ENCODE measurements at regions not wholly inside any gene's neighbourhood (a gene's known extent, or its start where the extent isn't known, plus 50 kb on each side); places are given as distances from the start of the nearest gene placed in this dataset.

DNA sequence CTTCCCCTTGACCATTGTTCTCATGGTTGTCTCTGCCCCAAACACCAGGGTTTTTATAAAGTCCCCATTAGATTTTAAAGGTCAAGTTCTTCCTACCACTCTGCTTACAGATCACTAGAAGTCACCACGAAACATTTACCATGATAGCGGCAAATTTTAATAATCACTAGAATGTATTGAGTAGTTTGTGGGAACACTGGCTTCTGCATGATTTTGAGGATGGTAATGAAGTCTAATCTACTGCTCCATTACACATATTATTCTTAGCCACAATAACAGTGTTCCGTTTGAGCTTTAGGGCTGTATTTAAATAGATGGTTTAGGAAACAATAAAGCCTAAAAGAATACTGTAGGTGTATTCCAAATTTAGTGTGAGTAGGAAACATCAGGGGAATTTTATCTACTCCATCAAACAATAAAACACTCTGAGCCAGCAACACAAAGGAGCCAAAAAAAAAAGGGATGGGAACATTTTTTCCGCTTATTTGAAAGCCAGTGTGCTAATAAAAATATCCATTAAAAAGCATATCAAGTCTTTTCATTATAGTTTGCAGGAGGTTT, 49.7 kb downstream of the KLF12 start:
- no peak for DNase-seq

DNA sequence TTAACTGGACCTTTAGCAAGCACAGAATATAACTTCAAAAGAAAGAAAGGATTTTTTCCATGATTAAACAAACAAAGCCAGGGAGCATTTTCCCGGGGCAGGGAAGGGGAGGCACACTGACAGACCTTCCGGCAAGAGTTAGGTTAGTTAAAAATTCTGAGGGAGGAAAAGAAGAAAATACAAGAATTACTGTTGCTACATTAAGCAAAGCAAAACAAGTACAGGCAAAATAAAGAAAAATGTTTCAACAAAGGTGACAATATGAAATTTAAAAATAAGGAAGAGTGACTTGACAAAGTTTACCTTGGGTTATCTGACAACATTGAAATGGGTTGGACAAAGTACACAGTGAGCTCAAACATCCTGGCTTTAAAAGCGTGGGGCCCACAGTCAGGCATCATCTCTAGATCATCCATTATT, 51.5 kb downstream of the KLF12 start:
- no peak for DNase-seq

DNA sequence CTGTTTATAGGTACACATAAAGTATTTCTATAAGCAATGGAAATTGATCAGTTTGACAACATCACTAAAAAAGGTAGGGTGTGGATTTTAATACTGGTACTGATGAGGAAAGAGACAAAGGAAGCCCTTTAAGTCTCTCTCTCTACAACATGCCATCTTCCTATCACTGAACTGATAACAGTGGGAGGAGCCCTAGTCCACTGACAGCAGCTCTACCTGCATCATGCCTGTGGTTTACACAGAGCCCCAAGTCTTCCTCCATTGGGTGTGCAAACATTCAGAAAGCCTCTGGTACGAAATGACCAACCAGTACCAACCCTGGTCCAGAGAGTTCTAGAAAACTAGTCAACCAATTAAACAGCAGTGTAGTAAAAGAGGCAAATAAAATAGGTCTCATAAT, 53.4 kb downstream of the KLF12 start:
- DNase-seq = no peak

DNA sequence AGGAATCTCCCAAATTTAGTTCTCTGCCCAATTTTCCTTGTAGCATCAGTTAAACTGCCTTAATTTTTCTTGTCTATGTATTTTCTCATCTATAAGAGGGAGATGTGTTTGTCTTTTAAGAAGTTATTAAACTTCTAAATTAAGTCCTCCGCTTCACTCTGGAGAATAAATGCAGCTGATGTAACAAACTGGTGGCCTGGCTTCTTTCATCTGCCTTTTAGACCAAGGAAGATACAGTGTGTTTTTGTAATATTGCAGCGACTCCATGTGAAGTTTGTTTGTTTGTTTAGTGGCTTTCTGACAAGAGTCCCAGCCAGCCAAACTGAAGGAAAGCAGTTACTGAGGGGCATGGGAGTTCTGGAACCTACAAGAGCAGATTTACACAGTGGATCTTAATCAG, 56.4 kb downstream of the KLF12 start:
- DNase-seq = no peak

DNA sequence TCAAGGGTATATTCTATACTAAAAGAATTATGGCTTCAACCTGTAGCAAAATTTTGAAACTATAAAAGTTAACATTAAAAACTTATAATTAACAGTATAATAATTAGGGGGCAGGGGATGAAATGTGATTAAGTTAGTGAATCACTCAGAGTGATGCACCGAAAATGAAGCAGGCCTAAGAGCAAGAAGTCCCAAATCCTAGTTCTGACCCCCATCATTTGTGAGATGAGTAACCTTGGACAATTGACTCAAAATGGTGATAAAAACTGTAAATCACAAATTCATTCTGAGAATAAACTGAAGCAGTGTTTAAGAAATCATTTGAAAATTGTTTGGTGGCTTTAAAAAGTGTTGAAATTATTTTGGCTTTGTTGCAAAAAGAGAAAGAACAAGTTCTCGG, 56.8 kb downstream of the KLF12 start:
- DNase-seq = no peak

DNA sequence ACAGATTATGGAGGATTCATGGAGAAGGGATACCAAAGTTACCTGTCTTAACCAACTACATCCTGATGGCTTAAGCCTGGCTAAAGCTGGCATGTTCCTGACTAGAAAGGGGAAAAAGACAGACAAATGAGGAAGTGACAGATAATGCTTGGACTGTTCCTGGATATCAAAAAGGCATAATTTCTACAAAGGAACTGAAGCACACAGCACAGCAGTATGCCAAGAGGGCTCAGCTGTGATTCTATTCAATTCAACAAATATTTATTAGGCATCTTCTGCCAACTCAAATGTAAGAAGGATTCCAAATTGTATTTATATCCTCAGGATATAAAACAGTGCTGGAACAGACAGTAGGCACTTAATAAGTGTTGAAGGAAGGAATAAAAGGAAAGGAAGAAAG, 59.5 kb downstream of the KLF12 start:
- DNase-seq = no peak

DNA sequence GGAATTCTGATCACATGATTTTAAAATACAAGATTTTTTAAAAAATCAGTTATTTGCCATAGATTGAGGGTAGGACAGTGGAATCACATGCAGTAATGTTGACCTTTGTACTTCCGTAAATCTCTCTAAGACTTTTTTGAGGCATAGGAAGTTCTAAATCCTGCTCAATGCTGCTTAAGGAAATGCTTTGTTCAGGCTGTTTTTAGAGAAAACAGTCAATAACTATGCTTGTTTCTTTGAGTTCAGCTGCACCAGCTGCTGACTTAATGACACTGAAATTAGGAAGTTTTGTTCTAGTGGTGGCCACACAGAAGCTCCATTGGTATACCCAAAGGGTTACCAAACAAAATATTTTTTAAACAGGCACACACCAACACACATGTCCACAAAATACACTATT, 60.9 kb downstream of the KLF12 start:
- DNase-seq = no peak

DNA sequence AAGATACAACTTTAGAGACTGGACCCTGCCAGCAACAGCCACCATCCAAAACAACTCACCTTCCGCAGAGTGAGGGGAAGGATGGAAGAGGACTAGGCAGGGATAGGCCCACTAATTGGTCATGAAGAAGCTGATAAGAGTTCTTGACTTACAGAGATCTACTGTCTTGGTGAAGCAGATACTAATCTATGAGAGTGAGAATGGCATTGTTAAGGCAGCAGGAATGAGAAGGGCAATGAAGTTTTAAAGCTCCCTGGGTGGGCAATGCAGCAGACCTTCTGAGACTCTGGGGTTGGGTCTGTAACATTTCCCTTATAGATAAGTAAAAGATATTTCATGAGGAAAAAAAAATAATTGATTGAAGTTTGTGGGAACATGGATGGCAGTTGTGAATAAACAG, 63.7 kb downstream of the KLF12 start:
- DNase-seq = no peak

DNA sequence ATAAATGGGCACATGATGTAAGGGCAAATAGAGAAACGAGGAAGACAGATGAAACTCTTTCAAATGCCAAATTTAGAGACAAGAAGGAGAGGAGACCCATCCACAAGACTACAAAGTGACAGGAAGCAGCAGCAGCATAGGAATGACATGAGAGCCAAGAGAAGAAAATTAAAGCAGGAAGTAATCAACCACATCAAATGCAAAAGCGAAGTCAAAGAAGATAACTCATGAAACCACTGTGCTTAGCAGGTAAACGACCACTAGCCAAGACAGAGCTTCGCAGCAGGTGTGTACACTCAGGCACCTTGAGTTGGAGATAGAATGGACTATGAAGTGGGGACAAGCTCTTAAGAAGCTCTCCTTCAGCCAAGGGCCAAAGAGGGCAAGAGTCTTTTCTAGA, 64.1 kb downstream of the KLF12 start:
- no peak for DNase-seq

DNA sequence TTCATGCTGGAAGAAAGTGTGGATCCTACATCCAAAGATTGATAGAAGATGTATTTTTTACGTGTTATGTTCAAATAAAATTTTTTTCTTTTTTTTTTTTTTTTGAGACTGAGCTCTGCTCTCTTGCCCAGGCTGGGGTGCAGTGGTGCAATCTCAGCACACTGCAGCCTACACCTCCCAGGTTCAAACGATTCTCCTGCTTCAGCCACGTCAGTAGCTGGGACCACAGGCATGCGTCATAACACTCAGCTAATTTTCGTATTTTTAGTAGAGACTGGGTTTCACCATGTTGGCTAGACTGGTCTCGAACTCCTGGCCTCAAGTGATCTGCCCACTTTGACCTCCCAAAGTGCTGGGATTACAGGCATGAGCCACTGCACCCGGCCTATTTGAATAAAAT, 65.7 kb downstream of the KLF12 start:
- DNase-seq = no peak

DNA sequence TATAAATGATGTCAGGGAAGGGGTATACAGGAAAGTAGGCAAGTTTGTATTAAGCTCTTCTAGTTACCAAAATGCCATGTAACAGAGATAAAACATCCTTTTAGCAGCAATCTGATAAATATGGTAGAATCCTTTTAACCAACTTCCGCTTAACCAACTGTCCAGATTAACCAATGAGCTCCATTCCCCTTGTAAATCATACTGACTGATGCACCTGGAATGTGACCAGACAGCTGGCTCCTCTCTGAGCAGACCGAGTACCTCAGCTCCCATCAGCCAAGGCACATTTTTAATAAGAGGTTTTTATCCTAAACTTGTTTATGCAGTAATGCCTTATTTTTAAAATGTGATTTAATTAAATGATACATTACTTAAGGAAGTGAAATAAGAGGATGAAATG, 66.4 kb downstream of the KLF12 start:
- no peak for DNase-seq

DNA sequence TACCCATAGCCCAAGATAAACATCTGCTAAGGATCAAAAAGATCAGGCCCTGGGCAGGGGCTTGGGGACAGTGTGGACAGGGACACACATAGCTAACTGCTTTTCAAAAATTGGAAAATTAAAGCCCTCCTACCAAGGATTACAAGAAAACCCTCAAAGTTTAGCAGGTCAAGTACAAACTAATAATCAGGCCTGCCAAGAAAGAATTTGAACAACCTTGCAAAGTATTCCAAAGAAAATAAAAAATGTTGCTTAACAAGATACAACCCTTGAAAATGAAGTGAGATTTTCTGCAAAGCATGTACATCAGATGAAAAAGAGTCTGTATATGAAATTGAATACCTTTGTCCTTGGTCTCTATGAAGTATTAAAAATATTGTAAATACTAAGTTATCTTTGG, 67.3 kb downstream of the KLF12 start:
- no peak for DNase-seq

DNA sequence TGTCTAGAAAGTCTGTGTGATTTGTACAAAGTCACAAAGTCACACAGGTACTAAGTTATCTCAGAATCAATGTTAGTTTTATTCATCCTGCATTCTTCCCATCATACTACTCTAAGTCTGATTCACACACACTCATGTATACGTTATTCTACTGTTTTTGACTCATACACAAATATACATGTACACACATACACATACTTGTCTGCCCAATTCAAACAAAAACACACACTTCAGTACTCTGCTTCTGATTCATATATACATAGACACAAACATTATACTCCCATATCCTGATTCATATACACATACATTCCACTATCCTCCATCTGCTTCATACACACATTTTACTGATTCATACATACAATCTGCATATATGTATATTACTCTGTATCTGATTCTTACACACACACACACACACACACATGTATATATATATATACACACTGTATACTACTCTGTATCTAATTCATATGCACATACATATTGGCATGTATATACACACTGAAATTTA, 69.3 kb downstream of the KLF12 start:
- no peak for DNase-seq

DNA sequence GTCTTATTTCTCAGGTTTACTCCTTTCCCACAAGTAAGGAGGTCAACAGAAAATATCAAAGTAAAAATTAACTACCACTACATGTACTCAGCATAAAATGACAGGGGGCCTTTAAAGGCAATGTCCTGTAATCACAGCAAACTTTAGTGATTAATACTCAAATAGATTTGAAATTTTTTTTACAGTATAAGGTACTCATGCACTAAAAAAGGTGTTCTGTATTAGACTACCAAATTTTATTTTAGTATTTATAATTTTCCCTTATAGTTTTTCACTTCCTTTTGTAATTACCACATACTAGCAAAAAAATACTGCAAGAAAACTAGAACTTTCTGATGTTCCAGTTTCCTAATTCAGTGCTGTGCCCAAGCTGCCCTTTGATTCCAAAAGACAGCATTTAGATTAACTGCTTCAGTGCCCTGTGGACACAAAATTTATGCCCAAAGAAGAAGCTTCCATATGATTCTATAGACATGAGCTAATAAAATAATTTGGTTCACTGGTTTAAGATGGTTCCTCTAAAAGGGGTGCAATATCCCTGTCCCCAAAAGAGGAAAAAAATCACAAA, 70.6 kb downstream of the KLF12 start:
- no peak for DNase-seq

DNA sequence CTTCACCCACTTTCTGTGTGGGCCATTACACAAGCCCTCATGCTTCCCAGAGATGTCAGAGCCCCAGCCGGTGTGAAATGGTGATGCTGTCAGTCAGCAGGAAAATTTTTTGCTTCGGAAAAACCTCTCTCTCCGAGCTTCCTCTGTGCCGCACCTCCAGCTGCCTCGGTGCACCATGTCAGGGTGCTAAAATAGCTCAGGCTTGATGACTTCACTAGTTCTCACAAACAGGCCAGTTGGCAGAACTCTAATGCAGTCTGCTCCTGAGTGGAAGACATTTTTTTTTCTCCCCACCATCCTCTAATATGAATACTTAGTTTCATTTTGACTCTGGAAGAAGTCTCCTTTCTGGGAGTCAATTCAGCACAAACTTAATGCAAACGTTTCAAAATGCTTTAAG, 71.3 kb downstream of the KLF12 start:
- DNase-seq = peak in 1 of 3 donors; percentile 3

DNA sequence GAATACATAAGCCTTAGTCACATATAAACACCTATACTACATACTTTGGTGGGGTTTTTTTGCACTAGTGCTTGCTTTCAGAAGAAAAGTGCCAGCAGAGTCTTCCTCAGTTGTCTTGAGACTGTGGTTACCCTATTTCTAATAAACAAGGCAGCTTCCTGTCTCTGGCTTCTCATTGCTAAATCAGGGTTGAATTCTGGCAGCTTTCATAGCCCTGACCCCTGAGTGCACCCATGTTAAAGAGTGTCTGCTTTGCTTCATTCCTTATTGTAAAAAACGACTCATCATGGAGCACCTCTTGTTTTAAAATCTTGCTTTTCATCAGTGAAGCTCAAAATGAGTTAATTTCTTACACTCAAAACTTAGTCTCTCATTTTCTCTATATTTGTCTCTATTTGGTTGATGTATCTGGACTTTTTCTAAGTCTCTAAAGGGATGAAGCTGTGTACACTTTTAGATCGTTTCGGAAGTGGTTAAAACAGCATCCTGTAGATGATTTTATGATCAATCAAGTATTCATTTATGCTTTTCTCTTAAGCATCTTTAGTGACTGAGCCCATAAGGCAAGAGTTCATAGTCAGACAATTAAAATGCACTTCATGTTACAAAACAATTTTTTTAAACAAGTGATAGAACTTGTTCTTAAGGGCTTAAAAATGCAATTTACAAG, 72.1 kb downstream of the KLF12 start:
- DNase-seq = no peak

DNA sequence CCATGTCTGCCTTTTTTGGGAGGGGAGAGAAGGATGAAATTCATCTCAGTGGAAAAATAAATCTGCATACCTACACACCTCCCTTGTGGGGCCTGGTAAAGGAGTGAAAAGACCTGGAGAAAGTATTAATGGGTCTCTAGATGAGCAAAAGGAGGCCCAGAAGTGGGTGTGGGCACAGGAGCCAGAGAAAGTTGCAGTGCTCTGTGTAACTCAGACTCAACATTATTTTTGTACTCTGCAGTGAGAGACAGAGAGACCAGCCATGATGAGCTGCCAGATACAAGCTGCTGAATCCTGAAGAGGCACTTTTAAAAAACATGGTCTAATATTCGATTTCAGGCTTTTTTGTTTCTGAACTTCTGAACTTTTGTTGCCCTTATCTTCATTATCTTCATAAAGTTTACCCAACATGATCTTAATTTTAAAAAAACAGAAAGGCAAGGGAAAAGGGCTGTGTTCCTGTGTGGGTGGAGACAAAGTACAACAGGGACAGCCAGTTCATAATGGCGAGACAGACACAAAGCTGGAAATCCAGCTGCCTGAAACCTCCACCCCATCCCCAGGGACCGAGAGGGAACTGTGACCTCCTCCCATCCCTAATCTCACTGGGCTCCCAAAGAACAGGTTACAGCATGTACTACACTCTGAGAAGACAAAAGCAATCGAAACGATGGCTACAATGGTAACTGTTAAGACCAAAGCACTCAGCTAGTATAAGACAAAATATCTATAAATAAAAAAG, 77.2 kb downstream of the KLF12 start:
- DNase-seq = no peak

DNA sequence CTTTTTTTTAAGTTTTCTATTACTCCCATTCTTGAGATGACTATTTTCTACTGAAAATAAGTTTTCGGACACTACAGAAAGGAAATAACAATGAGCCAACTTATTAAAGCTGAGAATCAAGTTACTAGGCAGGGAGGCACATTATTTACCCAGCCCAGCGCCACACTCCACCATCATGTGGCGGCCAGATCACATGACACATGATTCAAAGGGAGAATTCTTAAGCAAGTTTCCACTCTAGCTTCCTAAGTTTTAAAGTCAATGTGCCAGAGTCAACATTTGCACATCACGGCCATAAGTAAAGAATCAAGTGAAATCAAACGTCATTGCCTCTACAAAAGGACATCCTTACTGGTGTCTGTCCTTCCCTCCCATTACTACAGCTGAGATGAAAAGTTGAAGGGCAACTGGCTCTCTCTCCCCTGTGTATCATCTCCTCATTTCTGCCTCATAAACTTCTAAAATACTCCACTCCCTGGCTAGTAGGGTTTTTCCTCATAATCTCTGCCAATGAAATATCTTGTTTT, 81.7 kb downstream of the KLF12 start:
- DNase-seq = no peak

DNA sequence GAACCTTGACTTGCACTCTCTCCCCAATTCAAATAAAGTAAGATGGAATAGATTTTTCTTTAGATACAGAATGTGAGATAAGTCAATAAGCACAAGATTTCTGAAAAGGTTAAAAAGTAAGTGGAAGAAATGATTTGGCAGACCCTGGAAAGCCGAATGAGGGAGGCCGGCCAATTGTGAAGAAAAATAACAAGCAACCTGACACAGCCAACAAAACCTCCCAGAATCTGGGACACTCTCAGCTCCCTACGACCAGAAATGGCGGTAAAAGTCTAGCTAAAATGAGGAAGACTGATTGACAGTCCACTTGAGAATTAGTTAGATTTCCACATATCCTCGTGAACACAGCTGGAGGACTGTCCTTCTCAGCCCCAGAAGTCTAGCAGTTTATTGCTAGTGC, 85.4 kb downstream of the KLF12 start:
- no peak for DNase-seq

DNA sequence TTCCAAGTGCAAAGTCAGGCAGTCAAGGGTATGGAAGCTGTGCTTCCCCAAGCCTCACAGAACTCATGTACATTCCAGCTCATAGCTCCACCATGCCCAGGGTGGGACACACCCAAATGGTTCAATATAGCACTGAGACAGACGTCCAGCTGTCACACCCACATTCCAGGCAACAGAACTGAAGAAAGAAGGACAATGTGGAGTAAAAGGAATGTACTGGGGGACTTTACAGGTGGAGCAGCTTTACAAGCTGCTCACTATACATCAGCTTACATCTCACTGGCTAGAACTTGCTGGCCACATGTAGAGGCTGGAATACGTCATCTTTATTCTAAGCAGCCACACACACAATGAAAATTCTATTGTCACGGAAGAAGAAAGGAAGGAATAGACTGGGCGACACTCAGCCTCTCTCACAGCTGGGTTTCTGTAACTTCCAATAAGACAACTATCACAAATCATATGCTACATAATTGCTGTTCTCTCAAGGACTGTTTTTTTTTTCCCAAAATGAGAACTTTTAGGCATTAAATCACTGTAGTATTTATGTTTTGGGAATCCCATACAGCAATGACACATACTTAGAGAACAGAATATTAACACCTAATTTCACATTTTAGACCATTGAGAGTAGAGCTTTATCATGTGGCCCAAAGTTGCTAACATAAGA, 86.1 kb downstream of the KLF12 start:
- no peak for DNase-seq

DNA sequence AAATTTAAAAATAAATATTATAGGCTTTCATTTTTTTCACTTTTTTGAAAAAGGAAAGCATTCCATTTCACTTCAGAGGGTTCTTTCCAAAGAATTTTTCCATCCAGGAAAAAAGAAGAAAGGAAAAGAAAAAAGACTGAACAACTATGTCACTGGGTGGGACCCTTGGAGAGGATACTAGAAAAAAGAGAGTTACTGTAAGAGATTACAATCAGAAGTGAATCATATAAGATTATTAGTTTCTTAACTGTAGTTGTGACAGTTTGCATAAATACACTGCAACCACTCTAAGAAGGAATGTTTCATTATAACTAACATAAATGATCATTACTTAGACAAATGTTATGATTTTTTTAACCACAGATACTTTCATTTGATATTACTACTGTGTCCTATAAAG, 87.8 kb downstream of the KLF12 start:
- no peak for DNase-seq

DNA sequence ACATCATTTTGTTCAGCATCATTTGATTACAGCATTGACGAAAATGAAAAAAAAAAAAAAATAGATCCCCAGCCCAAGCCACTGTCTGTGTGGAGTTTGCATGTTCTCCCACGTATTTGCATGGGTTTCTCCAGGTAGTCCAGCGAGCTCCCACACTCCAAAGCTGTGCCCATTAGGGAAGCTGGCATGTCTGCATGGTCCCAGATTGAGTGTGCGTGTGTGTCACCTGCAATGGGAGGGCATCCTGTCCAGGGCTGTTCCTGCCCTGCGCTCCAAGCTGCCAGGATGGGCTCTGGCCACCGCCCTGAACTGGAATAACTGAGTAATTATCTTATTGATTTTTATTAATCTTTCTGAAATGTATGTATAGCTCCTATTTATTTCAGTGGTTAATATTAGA, 88.6 kb downstream of the KLF12 start:
- no peak for DNase-seq

DNA sequence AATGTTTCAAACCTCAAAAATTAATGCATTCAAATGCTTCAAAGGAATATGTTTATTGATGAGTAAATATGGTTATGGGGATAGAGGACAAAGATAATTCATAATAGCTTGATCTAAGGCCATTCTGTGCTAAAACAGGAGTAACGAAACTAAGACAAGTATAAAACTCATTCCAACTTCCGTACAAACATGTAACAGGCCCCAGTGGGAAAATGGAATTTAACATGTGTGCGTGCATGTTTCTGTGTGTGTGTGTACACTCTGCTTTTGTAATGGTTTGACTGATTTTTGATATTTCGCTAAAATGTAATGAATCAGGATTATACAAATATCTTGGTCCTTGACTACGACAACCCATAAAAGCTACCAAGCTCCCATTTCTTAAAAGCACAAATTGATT, 91.0 kb downstream of the KLF12 start:
- no peak for DNase-seq

Data from suppressor macrophage treated with lipopolysaccharide for 1 hour (primary cell).